DOHH2 (cell line): ENCODE measurements at regions not wholly inside any gene's neighbourhood (a gene's known extent, or its start where the extent isn't known, plus 50 kb on each side); places are given as distances from the start of the nearest gene placed in this dataset.

ENCODE experiments used
- H3F3A ChIP-seq: fragments of 200-600 bp; sonication (generic), shearing (Covaris generic); 2 replicates; pipeline ENCODE4 v1.6.0; 2016; ENCODE audit warnings: antibody characterized with exemption, mild to moderate bottlenecking; ENCODE audit not compliant: control insufficient read depth, insufficient read depth
- H3K27ac ChIP-seq: fragments of 200-600 bp; sonication (generic); 2 replicates; pipeline ENCODE4 v1.5.1; 2014; ENCODE audit warnings: low read depth, mild to moderate bottlenecking, low read length, moderate library complexity
- H3K27me3 ChIP-seq: fragments of 200-600 bp; sonication (generic); 2 replicates; pipeline ENCODE4 v1.6.1; 2014; ENCODE audit warnings: mild to moderate bottlenecking, low read length, mixed read lengths; ENCODE audit not compliant: control insufficient read depth
- H3K36me3 ChIP-seq: fragments of 200-600 bp; sonication (generic); 2 replicates; pipeline ENCODE4 v1.6.1; 2014; ENCODE audit warnings: mild to moderate bottlenecking, low read length, moderate library complexity, mixed read lengths; ENCODE audit not compliant: control insufficient read depth
- H3K4me1 ChIP-seq: fragments of 200-600 bp; sonication (generic); 2 replicates; pipeline ENCODE4 v1.6.1; 2014; ENCODE audit warnings: mild to moderate bottlenecking, low read length, mixed read lengths; ENCODE audit not compliant: control insufficient read depth
- H3K4me2 ChIP-seq: fragments of 200-600 bp; sonication (generic); 2 replicates; pipeline ENCODE4 v1.6.0; 2014; ENCODE audit warnings: mild to moderate bottlenecking, low read length, moderate library complexity
- H3K4me3 ChIP-seq: fragments of 200-600 bp; sonication (generic); 2 replicates; pipeline ENCODE4 v1.5.1; 2014; ENCODE audit warnings: mild to moderate bottlenecking, low read length, mixed read lengths
- H3K79me2 ChIP-seq: fragments of 200-600 bp; sonication (generic); 2 replicates; pipeline ENCODE4 v1.6.1; 2014; ENCODE audit warnings: mild to moderate bottlenecking, low read length, mixed read lengths; ENCODE audit not compliant: control insufficient read depth
- H3K9me2 ChIP-seq: fragments of 200-600 bp; sonication (generic); replicated peaks from 2 replicates; pipeline ENCODE4 v1.6.1; 2014; ENCODE audit warnings: mild to moderate bottlenecking, low read length, mixed read lengths; ENCODE audit not compliant: control insufficient read depth
- H3K9me3 ChIP-seq: fragments of 200-600 bp; sonication (generic); 2 replicates; pipeline ENCODE4 v1.6.1; 2014; ENCODE audit warnings: antibody characterized with exemption, low read length, mixed read lengths; ENCODE audit not compliant: control insufficient read depth, insufficient read depth
- H4K20me1 ChIP-seq: fragments of 200-600 bp; sonication (generic); 2 replicates; pipeline ENCODE4 v1.6.0; 2014; ENCODE audit warnings: low read depth, mild to moderate bottlenecking, antibody characterized with exemption, low read length, moderate library complexity; ENCODE audit not compliant: control insufficient read depth, insufficient read depth
- CTCF ChIP-seq: fragments of 200-600 bp; sonication (generic); IDR thresholded peaks from one replicate; pipeline ENCODE4 v1.5.1; 2014; ENCODE audit warnings: antibody characterized with exemption, mild to moderate bottlenecking, low read depth, low read length; ENCODE audit not compliant: poor library complexity, severe bottlenecking
- EZH2phosphoT487 ChIP-seq: fragments of 200-600 bp; sonication (generic); IDR thresholded peaks from 2 replicates; pipeline ENCODE4 v1.6.1; 2017; ENCODE audit warnings: borderline replicate concordance, mild to moderate bottlenecking, antibody characterized with exemption, low read length, moderate library complexity, mixed read lengths

- no peaks in the 10 kb centered on the region for H3K9me2 ChIP-seq
- H3K4me1 ChIP-seq: no peaks in the 10 kb centered on the region
- H3K27me3 ChIP-seq: no peaks in the 10 kb centered on the region
- no peaks in the 10 kb centered on the region for H3K36me3 ChIP-seq
- H3K79me2 ChIP-seq: no peaks in the 10 kb centered on the region
- H4K20me1 ChIP-seq: no peaks in the 10 kb centered on the region
- H3K27ac ChIP-seq: no peak overlapping the region
- H3K9me3 ChIP-seq: no peaks in the 10 kb centered on the region
- TF ChIP-seq CTCF: no peak
- no peak for TF ChIP-seq EZH2phosphoT487
- H3F3A ChIP-seq: no peaks in the 10 kb centered on the region
- H3K4me2 ChIP-seq: no peak overlapping the region
- no peak overlapping the region for H3K4me3 ChIP-seq
These were observed 477.8 kb downstream of the HACE1 start for GRCh38 chr6:104381907-104382306.

- TF ChIP-seq CTCF (no peak), EZH2phosphoT487 (no peak)
- Histone ChIP-seq H3K4me1 (no peaks in the 10 kb centered on the region), H3K9me3 (no peaks in the 10 kb centered on the region), H3F3A (no peaks in the 10 kb centered on the region), H4K20me1 (no peaks in the 10 kb centered on the region), H3K27me3 (no peaks in the 10 kb centered on the region), H3K9me2 (no peaks in the 10 kb centered on the region), H3K36me3 (no peaks in the 10 kb centered on the region), H3K4me2 (no peak overlapping the region), H3K4me3 (no peak overlapping the region), H3K79me2 (no peaks in the 10 kb centered on the region), H3K27ac (no peak overlapping the region)
These were observed 494.1 kb downstream of the HACE1 start for GRCh38 chr6:104365451-104366234.

- no peaks in the 10 kb centered on the region for H3K9me2 ChIP-seq
- H3K9me3 ChIP-seq: peaks cover 7% of the 10 kb centered on the region; the same call in 1 of the 2 replicates
- H3K79me2 ChIP-seq: no peaks in the 10 kb centered on the region
- H3F3A ChIP-seq: no peaks in the 10 kb centered on the region
- no peaks in the 10 kb centered on the region for H3K4me1 ChIP-seq
- H3K27ac ChIP-seq: no peak overlapping the region
- H3K36me3 ChIP-seq: no peaks in the 10 kb centered on the region
- H3K4me2 ChIP-seq: no peak overlapping the region
- H3K4me3 ChIP-seq: no peak overlapping the region
- no peak for TF ChIP-seq EZH2phosphoT487
- no peaks in the 10 kb centered on the region for H4K20me1 ChIP-seq
- no peaks in the 10 kb centered on the region for H3K27me3 ChIP-seq
These were observed 501.8 kb downstream of the HACE1 start for GRCh38 chr6:104357928-104358327.

GRCh38 chr6:104356197-104356596, 503.5 kb downstream of the HACE1 start:
- no peaks in the 10 kb centered on the region for H4K20me1 ChIP-seq
- H3K9me3 ChIP-seq: peaks cover 7% of the 10 kb centered on the region; the same call in 1 of the 2 replicates
- H3K27me3 ChIP-seq: no peaks in the 10 kb centered on the region
- H3K4me1 ChIP-seq: no peaks in the 10 kb centered on the region
- no peaks in the 10 kb centered on the region for H3K79me2 ChIP-seq
- no peak overlapping the region for H3K4me3 ChIP-seq
- TF ChIP-seq EZH2phosphoT487 (no peak), CTCF (no peak)
- no peak overlapping the region for H3K27ac ChIP-seq
- H3K4me2 ChIP-seq: no peak overlapping the region
- H3K36me3 ChIP-seq: no peaks in the 10 kb centered on the region
- H3K9me2 ChIP-seq: no peaks in the 10 kb centered on the region
- no peaks in the 10 kb centered on the region for H3F3A ChIP-seq
